Prostate gland (tissue), 2 donors: ENCODE measurements at regions not wholly inside any gene's neighbourhood (a gene's known extent, or its start where the extent isn't known, plus 50 kb on each side); places are given as distances from the start of the nearest gene placed in this dataset.

Source experiments
- DNase-seq: peaks from one replicate; pipeline ENCODE4 v3.0.0-alpha.2; 2019; ENCODE audit warnings: low spot score
- H3K27ac ChIP-seq, 2 donors: fragments of 200-600 bp; sonication (generic); 2 replicates each; pipeline ENCODE4 v1.5.1; 2017 to 2019
- H3K27me3 ChIP-seq: fragments of 200-600 bp; sonication (generic); replicated peaks from 2 replicates; pipeline ENCODE4 v1.5.1; 2019; ENCODE audit not compliant: insufficient read depth
- H3K36me3 ChIP-seq, 2 donors: fragments of 200-600 bp; sonication (generic); 1 replicate in 1 of 2; 2 replicates in 1 of 2; pipeline versions ENCODE4 v1.5.1 to v1.8.1; 2017 to 2019
- H3K4me1 ChIP-seq: fragments of 200-600 bp; sonication (generic); replicated peaks from 2 replicates; pipeline ENCODE4 v1.5.1; 2019
- H3K4me3 ChIP-seq, 2 donors: fragments of 200-600 bp; sonication (generic); 2 replicates each; pipeline ENCODE4 v1.5.1; 2017 to 2019
- H3K9me3 ChIP-seq: fragments of 200-600 bp; sonication (generic); 2 replicates; pipeline ENCODE4 v1.5.1; 2017
- CTCF ChIP-seq, 4 experiments: fragments of 200-600 bp in 2 of 4; fragments of 450-650 bp in 2 of 4; sonication (generic) in 2 of 4; IDR thresholded peaks; 1 replicate in 3 of 4; 2 replicates in 1 of 4; pipeline ENCODE4 v1.5.1; 2016 to 2019; ENCODE audit warnings: antibody characterized with exemption in 4 of 4, mild to moderate bottlenecking in 2 of 4, moderate library complexity in 2 of 4
- POLR2A ChIP-seq: fragments of 450-650 bp; IDR thresholded peaks from one replicate; pipeline ENCODE4 v1.6.1; 2016; ENCODE audit warnings: antibody characterized with exemption, mild to moderate bottlenecking
- POLR2AphosphoS5 ChIP-seq: sonication (generic); formaldehyde crosslinking; IDR thresholded peaks from one replicate; pipeline ENCODE4 v1.6.1; 2017; ENCODE audit warnings: antibody characterized with exemption
- WGBS: methylation state at CpG from one replicate; pipeline ENCODE4 v1.1.5; 2018; 5-methylcytosine and 5-hydroxymethylcytosine counted together
- intact Hi-C: fragments of 100-400 bp; cut with DNase I; formaldehyde crosslinking; loops from one replicate; pipeline ENCODE4 v1.14.2; 2022

- 92% methylated on average over 11 of the region's 11 CpGs for WGBS
- no peak for DNase-seq
- TF ChIP-seq CTCF (IDR thresholded peaks at IDR 0.05) = no peak
- TF ChIP-seq POLR2AphosphoS5 = no peak
- TF ChIP-seq POLR2A = no peak
- Histone ChIP-seq H3K9me3 (no peaks in the 10 kb centered on the region), H3K27ac (no peak overlapping the region), H3K4me3 (no peak overlapping the region), H3K4me1 (no peaks in the 10 kb centered on the region), H3K36me3 (no peaks in the 10 kb centered on the region), H3K27me3 (no peaks in the 10 kb centered on the region)
- intact Hi-C loops = no loop called here
Measured at GRCh38 chr10:125283836-125284614, 123.7 kb upstream of the CTBP2 start.

GRCh38 chr10:125283191-125283835, 123.0 kb upstream of the CTBP2 start:
- Histone ChIP-seq H3K4me3 (no peak overlapping the region), H3K4me1 (no peaks in the 10 kb centered on the region), H3K36me3 (no peaks in the 10 kb centered on the region), H3K9me3 (no peaks in the 10 kb centered on the region), H3K27me3 (no peaks in the 10 kb centered on the region), H3K27ac (no peak overlapping the region)
- intact Hi-C loops = no loop called here
- no peak for DNase-seq
- TF ChIP-seq POLR2AphosphoS5 (no peak), POLR2A (no peak), CTCF (IDR thresholded peaks at IDR 0.05) (no peak)
- WGBS = 79% methylated on average over 7 of the region's 7 CpGs

- 73% methylated on average over 6 of the region's 6 CpGs for WGBS
- Histone ChIP-seq H3K4me1 (no peaks in the 10 kb centered on the region), H3K27me3 (no peaks in the 10 kb centered on the region), H3K4me3 (no peak overlapping the region), H3K9me3 (no peaks in the 10 kb centered on the region), H3K27ac (no peak overlapping the region), H3K36me3 (no peaks in the 10 kb centered on the region)
- no peak for TF ChIP-seq CTCF (IDR thresholded peaks at IDR 0.05)
- peak; percentile 56 for TF ChIP-seq POLR2AphosphoS5
- intact Hi-C loops = no loop called here
- peak; percentile 32 for DNase-seq
Measured at GRCh38 chr10:125281091-125281490, 120.7 kb upstream of the CTBP2 start.

GRCh38 chr10:125276133-125276532, 115.8 kb upstream of the CTBP2 start:
- 95% methylated on average over 2 of the region's 2 CpGs for whole genome bisulfite sequencing
- Histone ChIP-seq H3K36me3 (no peaks in the 10 kb centered on the region), H3K9me3 (no peaks in the 10 kb centered on the region), H3K4me1 (no peaks in the 10 kb centered on the region), H3K27ac (no peak overlapping the region), H3K27me3 (no peaks in the 10 kb centered on the region), H3K4me3 (no peak overlapping the region)
- TF ChIP-seq POLR2AphosphoS5 = no peak
- TF ChIP-seq CTCF (IDR thresholded peaks at IDR 0.05) = no peak
- intact Hi-C loops = no loop called here
- DNase-seq = no peak

GRCh38 chr10:125274961-125275360, 114.6 kb upstream of the CTBP2 start:
- no peaks in the 10 kb centered on the region for H3K9me3 ChIP-seq
- TF ChIP-seq CTCF (IDR thresholded peaks at IDR 0.05) = no peak
- no peak for TF ChIP-seq POLR2AphosphoS5
- no peak for TF ChIP-seq POLR2A
- no peaks in the 10 kb centered on the region for H3K27me3 ChIP-seq
- no peak for DNase-seq
- H3K36me3 ChIP-seq = no peaks in the 10 kb centered on the region
- no peaks in the 10 kb centered on the region for H3K4me1 ChIP-seq
- no peak overlapping the region for H3K4me3 ChIP-seq
- intact Hi-C loops = no loop called here
- 89% methylated on average over 5 of the region's 5 CpGs for WGBS
- H3K27ac ChIP-seq = no peak overlapping the region
